ENCODE measurements at regions not wholly inside any gene's neighbourhood (a gene's known extent, or its start where the extent isn't known, plus 50 kb on each side); places are given as distances from the start of the nearest gene placed in this dataset.
"Not testable (repeated sequence)": the region's sequence is repeated elsewhere in the genome, so short reads cannot be mapped to it uniquely, and the experiment has no call there.

DNA sequence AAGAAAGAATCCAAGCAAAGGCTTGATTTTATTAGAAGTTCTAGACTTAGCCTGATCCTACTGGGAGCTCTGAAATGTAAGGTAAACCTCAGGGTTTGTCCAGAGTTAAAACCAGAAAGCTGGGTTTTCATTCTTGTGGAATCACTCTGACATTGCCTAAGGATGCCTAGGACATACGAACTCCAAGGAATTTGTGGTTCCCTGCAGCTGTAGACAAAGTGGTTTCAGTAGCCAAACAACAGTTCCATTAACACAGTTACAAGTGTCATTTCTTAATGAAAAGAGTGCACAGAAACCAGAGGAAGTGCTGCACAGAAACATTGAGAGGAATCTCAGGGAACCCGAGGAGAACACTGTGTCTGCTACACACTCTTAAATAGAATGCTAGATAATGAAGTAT is 221.4 kb upstream of the ST6GAL2 start:
- no peak for DNase-seq (ENCODE audit: low spot score)

DNA sequence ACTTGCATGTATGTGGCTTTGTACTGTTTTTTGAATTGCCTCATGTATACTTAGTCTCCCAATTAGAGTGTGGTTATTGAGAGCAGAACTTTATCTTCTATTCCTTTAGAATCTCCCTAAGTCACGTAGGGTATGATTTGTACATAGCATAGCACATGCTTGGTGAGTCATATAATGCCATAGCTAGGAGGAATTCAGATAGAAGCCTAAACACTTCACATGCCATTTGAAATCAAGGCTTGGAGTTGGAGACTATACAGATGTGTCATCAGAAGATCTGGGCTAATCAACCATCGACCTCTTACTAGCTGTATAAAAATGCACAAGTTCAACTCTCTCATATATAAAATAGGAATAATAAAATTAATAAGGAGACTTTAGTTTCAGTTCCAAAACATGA is 222.6 kb upstream of the ST6GAL2 start:
- DNase-seq (ENCODE audit: low spot score), result no peak

DNA sequence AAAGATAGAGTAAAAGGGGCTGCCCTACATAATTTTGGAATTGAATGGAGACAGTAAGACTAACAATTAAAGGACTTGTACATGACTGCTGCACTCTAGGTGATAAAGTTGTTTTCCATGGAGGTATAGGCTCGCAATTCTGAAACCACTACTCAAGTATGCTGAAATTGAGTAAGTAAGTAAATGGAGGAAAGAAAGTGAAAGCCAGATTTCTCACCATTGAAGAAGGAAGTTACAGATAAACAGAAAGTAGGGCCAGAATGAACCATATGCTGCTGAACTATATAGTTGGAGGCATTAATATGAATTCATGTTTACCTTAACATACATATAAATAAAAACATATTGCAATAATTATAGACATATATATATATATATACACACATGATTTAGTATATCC is 225.7 kb upstream of the ST6GAL2 start:
- DNase-seq (ENCODE audit: low spot score), result no peak

DNA sequence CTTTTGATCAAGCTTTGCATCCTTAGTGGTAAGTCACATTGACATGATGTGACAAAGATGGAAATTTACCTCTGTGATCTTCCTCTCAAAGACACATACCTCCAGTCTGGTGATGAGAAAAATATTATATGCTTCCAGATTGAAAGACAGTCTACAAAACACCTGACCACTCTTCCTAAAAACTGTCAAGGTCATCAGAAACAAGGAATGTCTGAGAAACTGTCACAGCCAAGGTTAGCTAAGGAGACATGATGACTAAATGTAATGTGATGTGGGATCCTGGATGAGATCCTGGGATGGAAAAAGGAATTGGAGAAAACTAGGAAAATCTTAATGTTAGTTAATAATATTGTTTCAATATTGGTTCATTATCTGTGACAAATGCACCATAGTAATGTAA is 226.6 kb upstream of the ST6GAL2 start:
- no peak for DNase-seq (ENCODE audit: low spot score)

DNA sequence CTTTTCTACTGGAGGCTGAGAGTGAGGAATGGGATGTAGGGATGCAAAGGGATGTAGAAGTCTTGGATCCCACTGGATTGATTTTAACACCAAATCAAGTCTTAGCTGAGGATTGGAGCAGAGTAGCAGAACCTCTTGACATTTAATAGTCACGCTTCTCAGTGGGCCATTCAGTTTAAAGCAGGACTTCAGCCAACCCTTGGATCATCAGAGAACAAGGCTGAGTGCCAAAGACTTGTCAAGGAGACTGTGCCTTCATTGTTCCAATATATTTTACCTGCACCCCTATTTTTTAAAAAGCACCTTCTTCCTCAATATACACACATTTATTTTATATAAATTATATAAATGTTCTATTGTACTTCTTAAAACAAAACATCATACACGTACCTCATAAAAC is 242.4 kb upstream of the ST6GAL2 start:
- DNase-seq (ENCODE audit: low spot score), result no peak

DNA sequence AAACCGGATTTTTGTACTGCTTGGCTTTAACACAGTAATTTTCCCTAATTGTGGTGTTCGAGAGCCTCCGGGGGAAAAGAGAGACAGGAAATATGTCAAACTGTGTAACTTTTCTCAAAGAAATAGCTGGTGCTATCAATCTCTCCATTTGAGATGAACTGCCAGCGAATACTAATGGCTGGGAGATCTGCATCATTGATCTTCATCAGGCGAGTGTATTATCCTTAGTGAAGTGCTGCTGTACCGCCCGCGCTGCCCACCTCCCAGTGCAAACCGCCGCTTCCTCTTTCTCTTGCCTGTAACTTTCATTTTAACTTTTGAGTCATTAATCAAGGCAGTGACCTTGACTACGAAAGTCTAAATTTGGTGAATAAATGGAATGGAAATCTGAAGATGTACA is 246.1 kb upstream of the ST6GAL2 start:
- no peak for DNase-seq (ENCODE audit: low spot score)

DNA sequence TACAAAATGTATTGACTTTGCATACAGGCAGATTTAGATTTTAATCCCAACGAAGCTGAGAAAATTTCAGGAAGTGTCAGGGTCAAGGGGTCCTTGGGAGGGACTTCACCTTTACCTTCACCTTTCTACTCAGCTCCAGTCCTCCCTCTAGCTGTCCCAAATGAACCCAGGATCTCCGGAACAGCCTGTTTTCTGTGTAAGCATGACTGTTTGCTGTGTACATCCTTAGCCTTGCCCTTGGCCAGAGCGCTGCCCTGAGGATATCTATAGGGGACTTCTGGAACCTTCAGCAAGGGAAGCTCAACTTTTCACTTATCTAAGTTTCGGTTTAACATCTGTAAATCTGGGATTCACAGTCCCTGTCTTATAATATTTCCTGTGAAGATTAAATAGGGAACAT is 246.8 kb upstream of the ST6GAL2 start:
- DNase-seq (ENCODE audit: low spot score), result no peak

DNA sequence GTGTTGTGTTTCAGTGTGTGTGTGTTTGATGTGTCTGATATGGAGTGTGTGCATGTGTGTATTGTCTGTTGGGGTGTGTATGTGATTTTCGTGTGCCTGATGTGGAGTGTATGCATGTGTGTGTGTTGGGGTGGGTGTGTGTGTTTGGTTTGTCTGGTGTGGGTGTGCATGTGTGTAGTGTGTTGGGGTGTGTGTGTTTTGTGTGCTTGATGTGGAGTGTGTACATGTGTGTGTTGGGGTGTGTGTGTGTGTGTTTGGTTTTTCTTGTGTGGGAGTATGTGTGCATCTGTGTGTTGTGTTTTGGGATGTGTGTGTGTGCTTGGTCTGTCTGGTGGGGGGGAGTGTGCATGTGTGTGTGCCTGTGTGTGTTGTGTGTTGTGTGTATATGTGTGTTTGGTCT is 247.4 kb upstream of the ST6GAL2 start:
- no peak for DNase-seq (ENCODE audit: low spot score)

DNA sequence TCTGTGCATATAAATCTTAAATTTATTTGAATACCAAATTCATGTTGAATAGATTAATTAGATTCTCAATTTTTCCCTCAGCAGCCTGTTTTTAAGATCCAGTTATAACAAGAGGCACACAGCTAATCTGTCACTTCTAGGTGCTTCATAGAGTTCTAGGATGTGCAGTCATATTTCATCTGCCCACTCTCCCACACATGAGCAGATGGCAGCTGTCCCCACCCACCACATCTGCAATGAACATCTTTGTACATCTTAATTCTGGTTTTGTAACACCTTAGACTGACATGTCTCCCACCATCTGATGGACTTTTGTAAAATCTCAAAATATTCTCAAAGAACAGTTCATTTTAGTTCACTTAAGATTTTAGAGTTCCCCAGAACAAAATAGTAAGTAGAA is 250.8 kb upstream of the ST6GAL2 start:
- DNase-seq (ENCODE audit: low spot score), result no peak

DNA sequence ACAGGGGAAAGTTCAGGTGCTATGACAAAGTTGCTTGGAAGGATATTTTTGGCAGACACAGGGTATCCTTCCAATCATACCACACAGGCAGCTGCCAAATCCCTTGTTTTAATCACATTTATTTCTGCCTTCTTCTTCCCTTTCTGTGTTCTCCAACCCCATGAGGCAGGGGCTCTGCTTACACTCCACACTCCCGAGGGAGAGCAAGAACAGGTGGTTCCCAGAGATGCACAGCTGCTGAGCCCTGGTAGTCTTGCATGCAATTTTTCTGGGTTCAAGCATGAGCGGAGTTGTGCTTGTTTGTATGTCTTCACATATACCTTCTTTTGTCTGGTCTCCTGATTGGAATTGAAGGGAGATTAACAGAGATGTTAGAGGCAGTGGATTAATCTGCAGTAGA is 251.7 kb upstream of the ST6GAL2 start:
- DNase-seq (ENCODE audit: low spot score), result peak; percentile 47

DNA sequence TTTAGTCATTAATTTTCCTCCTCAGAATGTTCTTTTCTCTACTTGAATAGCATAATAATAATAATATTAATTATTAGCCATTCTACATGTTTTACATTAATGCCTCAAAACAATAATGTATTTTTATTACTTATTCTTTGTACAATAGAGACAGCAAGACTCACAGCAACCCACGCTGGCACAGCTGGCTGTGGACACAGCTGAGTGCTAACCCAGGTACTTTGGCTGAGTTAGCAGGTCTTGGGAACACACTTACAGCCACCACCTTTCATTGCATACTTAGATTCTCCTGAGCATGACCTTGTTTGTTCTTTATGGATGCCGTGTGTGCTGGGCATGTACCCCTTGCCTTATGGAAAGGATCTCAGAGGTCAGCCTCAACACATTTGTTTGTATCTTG is 260.2 kb upstream of the ST6GAL2 start:
- DNase-seq (ENCODE audit: low spot score), result no peak

DNA sequence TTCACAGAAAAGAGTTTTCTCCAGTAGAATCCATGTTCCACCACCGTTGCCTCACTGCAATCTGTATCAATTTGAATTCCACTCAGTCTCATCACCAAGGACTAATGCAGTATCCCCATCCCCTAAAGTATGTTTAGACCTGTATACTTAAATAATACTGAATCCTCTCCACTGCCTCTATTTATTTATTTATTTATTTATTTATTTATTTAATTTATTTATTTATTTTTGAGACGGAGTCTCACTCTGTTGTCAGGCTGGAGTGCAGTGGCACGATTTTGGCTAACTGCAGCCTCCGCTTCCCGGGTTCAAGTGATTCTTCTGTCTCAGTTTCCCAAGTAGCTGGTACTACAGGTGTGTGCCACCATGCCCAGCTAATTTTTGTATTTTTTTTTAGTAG is 260.7 kb upstream of the ST6GAL2 start:
- not testable (repeated sequence) for DNase-seq (ENCODE audit: low spot score)

DNA sequence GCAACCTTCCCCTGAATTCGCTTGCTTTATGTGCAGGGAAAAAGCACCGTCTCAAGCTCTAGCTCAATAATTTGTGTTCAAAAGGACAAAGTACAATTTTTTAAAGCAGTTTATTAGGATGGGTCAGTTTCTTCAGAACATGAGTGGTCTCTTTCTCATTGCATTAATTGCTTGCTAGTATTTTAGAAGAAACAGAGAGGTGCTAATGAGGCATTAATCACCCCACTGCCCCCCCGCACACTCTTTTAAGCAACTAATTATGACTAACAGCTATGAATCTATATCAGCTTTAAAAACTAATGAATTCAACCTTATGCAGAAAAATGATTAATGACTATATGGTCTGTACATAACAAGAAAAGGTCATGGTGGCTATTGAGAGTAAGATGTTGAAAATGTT is 262.1 kb upstream of the ST6GAL2 start:
- DNase-seq (ENCODE audit: low spot score), result no peak

DNA sequence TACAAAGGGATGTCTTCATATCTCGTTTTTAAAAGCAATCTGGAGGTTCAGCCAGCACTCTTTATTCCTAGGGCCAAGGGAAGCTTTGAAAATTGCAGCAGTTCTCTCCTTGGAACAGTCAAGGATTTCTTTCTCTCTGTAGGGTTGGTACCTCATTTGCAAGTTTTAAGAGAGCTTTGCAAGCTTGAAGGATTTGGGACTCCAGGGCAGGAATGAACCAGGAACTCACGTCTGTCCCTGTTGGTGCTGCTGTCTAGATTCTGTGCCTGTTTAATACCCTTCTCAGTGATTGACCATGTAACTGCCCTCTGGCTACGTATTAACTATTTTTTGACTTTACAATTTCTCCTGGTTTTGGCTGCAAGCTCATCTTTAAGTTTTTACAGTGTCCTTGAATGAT is 262.5 kb upstream of the ST6GAL2 start:
- no peak for DNase-seq (ENCODE audit: low spot score)

DNA sequence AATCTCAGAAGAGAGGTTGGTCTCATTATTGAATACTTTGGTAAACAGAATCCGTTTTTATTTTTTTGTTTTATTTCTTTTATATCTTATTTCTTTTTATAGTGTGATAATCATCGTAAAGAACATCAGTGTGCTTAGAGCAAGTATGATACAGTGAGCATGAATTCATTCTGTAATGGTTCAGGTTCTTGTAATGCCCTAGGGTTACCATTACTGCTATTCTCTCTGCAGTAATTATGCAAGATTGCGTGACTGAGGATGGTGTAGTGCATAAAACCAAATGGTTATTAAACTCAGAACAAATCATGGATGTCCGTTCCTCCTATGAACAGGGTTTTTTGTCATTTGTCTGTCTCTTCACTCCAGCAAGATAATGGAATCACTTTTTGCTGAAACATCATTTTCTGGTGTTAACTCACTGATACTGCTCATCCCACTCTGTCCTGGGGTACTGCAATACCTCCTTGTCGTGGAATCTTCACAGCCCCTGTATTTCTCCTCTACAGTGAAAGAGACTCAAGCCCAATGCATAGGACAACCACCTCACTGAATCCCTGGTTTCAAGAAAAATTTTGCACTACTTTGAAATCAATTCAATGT is 274.8 kb upstream of the ST6GAL2 start:
- no peak for DNase-seq (ENCODE audit: low spot score)

DNA sequence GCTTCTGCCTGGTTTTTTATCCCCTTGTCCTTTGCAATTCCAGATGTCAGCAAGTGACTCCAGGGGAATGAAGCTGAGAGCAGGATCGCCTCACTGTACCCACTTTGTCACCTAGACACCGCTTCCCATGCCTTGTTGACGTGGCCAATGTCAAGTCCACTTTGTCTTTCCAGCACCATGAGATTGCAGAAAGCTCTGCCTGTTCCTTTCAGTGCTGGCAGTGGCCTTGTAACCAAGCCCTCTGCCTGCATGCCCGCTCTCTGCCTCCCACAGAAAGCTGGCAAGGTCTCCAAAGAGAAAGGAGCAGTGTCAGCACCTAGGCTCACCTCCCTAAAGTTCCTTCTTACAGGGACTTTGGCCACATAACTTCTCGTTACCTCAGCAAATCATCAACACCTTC is 282.2 kb upstream of the ST6GAL2 start:
- DNase-seq (ENCODE audit: low spot score), result no peak

DNA sequence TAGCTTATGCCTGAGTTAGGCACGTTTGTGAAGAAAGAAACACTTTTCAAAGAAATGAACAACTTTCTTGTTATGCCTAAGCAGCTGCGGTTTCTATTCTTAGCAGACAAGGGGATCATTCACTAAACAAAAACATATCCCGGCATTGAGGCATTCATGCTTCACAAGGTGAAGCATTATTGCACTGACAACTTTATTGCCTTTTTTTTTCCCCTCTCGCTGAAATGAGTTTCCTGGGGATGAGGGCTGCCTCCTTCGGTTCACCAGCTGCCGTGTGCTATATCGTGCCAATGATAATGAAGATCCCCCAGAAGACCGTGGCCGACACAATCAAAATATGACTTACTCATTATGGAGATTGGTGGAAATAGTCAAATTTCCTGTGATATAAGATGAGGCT is 288.2 kb upstream of the ST6GAL2 start:
- DNase-seq (ENCODE audit: low spot score), result no peak

DNA sequence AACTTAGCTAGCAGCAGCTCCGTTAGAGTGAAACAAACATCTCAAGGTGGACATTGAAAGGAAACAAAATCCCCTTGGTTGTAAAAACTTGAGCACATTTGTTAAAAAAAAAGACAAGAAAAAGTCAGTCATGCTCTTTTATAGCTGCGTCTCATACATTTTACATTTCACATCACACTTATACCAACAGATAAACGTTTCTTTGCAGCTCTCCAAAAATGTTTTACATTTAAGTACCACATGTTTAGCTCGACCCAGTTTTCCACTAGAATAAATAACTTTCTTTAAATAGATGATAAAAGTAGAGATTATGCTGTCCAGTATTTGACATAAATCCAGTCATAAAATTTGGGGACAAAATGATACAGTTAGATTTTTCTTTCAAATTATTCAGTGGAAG is 297.0 kb upstream of the ST6GAL2 start:
- DNase-seq (ENCODE audit: low spot score), result no peak

DNA sequence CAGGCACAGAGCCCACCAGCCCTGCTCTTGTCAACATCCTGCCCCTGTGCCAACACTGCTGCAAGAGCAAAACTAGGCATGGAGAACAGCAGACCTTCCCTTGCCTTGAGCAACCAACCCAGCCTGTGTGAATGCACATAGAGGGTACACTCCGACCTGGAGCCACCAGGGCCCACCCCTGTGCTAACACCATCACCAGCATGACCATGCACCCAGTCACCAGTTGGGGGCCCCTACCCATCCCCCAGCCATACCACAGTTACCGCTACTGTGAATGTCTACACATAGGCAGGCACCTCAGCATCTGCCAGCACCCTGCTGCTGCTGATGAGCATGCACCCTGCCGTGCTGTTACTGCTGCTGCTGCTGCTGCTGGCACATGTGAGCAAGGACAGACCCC is 301.9 kb upstream of the ST6GAL2 start:
- no peak for DNase-seq (ENCODE audit: low spot score)

DNA sequence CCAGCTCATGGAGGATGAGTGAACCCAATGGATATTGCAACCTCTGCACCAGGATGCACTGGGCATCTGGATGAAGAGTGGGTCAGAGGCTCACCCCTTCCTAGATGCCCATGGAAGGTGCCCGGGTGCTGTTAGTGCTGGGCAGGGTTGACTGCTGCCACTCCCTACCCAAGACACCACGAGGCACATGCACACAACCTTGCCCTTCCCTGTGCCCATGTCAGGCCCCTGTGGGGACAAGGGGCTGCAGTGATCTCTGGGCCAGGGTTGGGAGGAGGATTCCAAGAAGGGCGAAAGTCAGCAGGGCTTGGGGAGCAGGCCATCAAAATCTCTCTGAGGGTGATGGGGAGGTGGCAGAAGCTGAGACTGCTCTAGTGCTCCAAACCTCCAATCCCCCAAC is 309.7 kb upstream of the ST6GAL2 start:
- no peak for DNase-seq (ENCODE audit: low spot score)

DNA sequence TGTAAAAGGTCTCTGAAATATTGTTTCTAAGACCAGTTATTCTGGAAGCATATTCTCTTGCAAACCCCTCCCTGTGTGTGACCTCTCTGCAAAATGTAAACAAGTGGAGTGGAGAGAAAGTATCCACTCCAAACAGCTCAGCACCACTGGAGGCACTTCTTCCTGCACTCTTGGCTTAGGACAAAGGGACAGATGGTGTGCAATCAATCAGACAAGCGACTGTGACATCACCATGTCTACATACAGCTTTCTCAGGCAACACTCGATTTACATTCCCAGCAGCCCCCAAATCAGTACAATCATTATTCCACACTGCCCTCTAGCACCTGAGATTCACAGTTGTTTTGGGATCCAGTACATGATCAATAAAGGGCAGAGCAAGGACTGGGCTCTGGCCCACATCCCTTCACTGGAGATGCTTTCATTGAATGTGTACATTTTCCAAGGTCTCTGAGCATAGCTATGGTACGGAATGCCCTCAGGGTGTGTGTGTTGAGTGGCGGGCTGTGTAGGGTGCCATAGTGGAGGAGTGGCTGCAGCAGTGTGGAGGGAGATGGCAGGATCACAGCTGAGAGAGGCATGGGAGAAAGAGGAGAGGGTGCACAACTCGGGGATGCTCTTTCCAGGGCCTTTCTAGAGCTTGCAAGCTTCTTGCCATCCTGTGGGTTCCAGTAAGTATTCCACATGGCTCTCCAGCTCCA is 311.8 kb upstream of the ST6GAL2 start:
- DNase-seq (ENCODE audit: low spot score), result no peak

DNA sequence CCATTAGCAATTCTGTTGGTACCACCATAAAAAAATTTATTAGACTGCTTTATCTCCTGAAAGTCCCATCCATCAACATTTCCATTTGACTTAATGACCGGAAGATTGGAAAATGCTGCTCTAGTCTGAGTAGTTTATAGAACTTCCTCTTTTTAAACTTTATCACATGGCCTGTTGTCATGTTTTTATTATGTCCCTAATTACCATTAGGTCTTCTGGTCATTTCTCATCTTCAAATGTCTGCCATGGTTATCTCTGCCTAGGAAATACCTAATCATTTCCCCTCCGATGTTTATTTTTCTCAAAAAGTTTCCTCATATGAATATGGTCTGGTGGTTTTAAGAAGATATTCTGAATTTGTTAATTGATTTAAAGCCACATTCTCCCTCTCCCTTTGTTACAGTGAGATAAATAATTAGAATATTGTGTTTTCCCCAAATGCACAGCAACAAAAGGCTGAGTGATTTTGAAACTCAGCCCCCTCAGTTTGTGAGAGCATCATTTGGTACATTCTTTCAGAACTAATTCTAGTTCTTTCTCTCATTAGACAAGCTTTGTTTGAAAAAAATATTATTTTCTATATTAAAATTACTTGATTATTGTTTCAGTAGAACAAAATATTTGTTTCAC is 317.1 kb upstream of the ST6GAL2 start:
- DNase-seq (ENCODE audit: low spot score), result no peak

Data from SK-N-DZ (cell line).